ENCODE measurements at regions not wholly inside any gene's neighbourhood (a gene's known extent, or its start where the extent isn't known, plus 50 kb on each side); places are given as distances from the start of the nearest gene placed in this dataset.
"Not testable (repeated sequence)": the region's sequence is repeated elsewhere in the genome, so short reads cannot be mapped to it uniquely, and the experiment has no call there.

DNA sequence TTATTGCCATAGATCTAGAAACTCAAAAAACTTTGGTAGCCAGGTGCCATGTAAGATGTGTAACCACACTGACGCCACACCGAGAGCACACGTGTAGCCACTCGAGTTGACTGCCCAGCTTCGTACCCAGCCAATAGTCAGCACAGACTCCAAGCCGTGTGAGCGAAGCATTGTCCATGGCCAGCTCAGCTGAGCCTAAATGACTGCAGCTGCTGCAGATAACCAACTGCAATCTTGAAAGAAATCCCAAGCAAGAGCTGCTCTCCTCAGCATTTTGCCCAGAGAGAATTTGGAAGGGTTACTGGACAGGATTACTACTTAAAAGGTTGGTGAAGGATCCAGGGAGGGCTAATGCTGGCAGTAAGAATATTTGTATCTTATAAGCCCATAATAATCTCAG lies 193.0 kb upstream of the THRB start:
- no peak for DNase-seq (ENCODE audit: low read depth)

DNA sequence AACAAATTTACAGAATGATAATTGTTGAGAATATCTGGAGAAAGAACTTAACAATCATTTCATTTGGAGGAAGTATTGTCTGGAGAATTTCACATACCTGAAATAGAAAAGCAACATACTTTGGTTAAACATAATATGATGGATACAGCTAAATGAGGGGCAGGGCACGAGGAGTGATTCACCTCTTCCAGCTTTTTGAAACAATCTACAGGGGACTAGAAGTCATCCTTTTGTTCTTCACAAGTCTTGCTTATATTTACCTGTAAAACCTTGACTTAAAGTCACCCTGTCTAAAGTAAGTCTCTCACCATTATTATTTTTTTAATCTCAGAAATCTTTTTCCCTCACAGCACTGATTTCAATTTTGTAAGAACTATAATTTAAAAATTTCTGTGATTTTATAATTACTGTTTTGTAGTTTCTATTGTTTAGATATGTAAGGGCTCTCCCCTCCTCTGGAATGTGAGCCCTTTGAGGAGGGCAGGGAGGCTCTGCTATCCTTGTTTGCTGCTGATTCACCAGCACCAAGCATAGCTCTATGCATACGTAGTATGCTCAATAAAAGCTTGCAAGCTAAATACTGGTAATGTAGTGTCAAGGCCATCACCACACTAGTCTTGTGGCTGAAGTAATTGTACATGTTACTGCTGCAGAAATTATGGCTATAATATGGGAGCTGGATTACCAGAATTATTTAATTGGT lies 193.9 kb upstream of the THRB start:
- DNase-seq (ENCODE audit: low read depth) = no peak

DNA sequence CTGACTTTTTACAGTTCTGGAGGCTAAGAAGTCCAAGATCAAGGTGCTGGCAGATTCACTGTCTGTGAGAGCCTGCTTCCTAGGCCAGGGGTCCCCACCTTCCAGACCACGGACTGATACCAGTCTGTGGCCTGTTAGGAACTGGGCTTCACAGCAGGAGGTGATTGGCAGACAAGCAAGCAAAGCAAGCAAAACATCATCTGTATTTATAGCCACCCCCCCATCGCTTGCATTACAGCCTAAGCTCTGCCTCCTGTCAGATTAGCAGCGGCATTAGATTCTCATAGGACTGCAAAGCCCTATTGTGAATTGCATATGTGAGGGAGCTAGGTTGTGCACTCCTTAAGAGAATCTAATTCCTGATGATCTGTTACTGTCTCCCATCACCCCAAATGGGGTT lies 194.7 kb upstream of the THRB start:
- no peak for DNase-seq (ENCODE audit: low read depth)

DNA sequence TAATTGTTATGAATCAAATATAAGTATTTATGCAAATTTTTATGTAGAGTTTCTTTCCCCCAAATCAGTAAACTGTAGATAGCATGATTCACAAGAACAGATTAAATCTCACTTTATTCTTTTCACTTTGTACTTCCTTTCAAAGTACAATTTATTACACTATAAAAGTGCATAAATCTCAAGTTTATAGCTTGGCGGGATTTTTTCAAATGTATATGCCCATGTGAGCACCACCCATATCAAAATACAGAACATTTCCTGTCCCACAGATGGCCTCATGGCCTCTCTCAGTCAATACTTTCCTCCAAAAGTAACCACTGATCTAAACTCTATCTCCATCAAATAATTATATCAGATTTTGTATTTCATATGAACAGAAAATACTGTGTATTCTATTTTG lies 196.1 kb upstream of the THRB start:
- DNase-seq (ENCODE audit: low read depth) = no peak

DNA sequence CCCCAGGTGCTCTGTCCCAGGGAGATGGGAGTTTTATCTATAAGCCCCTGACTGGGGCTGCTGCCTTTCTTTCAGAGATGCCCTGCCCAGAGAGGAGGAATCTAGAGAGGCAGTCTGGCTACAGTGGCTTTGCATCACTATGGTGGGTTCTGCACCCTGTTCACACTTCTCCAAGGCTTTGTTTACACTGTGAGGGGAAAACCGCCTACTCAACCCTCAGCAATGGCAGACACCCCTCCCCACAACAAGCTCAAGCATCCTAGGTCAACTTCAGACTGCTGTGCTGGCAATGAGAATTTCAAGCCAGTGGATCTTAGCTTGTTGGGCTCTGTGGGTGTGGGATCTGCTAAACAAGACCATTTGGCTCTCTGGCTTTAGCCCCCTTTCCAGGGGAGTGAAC lies 204.4 kb upstream of the THRB start:
- DNase-seq (ENCODE audit: low read depth) = not testable (repeated sequence)

DNA sequence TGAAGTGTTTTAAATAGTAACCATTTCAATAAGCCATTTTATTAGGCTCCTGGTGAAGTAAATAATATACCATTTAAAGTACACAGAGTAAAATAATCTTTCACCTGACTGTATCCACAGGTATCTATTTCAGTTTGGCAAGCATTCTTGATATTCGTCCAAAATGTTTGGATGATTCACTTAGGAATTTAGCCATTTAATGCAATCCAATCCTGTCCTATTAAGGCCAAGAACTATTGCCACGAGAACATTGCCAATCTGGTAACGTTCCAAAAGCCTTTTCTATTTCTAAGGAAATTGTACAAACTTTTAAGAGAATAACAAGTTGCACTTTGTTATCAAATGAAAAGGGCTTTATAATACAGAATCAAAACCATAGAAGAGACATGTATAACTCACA lies 209.8 kb upstream of the THRB start:
- no peak for DNase-seq (ENCODE audit: low read depth)

DNA sequence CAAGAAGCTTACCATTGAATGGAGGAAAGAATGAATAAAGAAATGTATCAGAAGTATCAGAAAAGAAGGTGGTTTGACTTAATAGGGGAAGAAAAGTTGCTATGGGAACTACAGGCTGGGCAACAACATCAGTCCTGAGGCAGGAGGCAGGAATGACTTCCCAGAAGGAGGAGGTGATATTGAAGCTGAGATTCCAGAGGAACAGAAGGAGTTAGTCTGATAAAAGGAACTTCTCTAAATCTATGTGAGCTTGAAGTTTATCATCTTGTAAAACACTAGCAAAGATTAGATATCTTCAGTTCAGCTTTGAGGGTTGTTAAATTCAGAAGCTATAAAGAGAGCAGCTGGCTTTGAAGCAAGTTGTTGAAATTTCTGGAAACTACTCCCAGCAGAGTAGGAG lies 213.3 kb upstream of the THRB start:
- DNase-seq (ENCODE audit: low read depth) = no peak

DNA sequence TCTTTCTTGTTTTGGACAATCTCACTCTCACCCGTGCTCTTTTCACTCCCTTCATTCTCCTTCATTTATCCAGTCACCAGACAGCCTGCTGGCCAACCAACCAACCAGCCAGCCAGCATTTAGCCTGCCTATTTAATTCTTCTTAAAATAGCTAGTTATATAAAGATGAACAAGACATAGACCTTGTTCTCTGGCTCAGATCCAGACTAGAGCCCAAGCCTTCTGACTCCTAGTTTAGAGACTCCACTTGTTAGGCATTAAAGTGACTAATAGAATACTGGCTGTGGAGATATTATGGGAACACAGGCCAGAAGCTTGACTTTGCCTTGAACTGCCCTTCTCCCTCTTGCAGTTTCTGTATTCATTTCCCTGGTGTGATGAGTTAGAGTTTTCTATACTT lies 215.3 kb upstream of the THRB start:
- no peak for DNase-seq (ENCODE audit: low read depth)

DNA sequence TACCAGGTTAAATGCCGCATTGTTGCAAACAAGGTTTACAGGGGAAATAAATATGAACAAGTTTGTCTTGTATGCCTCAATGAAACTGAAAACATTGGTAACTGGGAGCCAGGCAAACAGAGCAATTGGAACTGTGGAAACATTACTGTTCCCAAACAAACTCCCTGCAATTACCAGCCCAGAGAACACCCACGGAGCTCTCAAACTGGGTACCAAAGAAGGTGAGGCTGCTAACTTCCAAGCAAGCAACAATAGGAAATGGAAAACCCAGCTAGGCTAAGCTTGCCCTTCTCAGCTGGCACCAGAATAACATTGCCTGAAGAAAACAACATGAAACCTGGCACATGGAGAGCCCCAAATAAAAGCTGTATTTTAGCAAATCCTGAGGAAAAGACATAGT lies 218.9 kb upstream of the THRB start:
- DNase-seq (ENCODE audit: low read depth) = no peak

DNA sequence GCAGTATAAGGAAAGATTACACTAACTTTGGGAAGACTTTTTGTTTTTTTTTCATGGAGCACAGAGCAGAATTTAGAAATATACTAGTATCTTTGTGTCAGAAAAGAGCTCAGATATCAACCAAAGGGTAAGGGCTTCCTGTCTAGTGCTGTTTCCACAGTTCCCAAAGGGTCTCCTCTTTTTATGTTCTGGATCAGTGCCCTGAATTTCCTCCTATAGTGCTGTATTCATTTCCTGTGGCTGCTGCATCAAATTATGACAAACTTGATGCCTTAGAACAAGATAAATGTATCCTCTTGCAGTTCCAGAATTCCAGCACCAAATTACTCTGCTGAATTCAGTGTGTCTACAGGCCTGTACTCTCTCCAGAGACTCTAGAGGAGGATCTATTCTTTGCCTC lies 219.8 kb upstream of the THRB start:
- DNase-seq (ENCODE audit: low read depth) = no peak

DNA sequence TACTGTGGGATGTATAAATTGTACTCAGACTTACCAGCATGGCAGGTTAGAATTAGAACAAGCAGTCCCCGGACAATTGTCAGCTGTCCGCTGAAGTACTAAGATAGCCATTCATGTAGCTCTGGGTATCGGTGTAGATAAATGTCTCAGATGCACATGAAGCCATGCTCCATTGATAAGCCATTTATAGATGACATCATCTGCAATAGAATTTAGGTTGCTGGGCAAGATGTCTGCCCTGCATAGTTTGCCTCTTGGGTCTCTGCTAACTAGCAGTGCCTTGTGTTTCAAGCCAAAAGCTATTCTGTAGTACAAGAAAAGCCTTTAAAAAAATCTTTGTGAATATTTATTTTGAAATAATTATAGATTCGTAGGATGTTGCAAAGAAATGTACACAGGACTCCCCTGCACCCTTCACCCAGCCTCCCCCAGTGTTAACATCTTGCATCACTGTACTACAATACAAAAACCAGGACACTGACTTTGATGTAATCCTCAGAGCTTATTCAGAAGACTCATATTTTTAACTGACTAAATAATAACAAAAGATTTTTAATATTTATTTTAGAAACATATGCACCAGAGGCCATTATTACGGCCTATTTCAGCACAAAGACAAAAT lies 220.6 kb upstream of the THRB start:
- no peak for DNase-seq (ENCODE audit: low read depth)

DNA sequence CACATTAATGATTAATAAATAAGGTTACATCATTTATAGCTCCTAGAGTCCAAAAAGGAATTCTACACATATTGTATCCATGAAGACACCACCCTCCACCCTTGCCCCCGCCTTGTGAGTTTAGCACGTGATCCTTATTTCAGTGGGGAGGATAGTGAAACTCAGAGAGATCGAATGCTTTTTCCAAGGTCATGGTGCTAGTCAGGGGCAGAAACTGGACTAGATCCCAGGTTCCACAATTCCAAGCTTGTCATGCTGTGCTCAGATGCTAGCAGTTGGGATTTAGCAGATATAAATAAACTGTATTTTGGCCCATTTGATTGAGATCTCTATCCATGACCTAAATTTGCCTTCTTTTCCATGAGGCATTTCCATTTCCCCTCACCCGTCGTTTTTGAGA lies 227.4 kb upstream of the THRB start:
- no peak for DNase-seq (ENCODE audit: low read depth)

DNA sequence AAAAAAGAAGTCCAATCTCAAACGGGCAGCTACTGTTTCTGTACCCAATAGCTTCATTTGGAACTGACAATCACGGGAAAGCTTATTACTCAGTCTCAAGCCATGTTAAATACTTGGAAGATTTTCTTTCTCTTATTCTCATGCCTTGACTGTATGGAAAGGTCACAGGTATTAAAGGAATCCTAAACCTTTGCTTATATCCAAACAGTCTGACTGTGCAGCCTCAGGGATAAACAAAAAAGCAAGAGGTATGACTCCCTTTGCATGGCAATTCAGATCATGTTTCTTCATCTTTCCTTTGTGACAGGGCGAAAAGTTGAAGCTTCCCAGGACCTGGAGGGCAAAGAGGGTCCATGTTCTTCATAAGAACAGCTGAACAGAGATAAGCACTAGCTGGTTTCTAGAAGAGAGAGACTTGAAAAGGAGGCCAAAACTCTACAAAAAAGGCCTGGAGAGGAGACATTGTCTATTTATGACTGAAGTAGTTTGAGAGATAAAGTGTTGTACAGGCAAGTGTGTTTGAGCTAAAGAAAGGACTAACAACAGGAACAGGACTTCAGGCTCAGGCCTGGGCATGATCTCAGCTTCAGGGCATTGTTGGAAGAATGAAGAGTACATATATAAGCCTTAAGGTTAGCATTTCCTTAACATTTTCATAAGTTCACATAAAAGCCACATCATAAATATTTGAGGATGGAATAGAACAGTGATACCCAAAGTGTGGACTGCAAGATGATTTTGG lies 231.0 kb upstream of the THRB start:
- no peak for DNase-seq (ENCODE audit: low read depth)

DNA sequence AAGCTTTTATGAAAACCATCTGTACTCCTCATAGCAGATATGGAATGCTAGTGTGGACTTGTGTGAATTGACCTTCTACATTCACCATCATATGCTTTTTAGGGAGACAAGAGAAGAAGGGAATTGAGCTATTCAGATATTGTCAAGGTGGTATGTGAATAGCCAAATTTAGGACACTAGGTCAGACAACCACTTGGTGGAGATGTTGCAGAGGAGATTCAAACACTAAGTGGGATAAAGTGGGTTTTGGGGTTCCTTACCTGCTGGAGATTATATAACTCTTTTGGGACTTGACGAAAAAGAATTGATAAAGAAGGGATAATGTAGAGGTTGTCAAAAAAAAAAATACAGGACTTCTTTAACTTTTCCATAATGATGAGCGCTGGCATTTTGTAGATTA lies 231.8 kb upstream of the THRB start:
- no peak for DNase-seq (ENCODE audit: low read depth)

DNA sequence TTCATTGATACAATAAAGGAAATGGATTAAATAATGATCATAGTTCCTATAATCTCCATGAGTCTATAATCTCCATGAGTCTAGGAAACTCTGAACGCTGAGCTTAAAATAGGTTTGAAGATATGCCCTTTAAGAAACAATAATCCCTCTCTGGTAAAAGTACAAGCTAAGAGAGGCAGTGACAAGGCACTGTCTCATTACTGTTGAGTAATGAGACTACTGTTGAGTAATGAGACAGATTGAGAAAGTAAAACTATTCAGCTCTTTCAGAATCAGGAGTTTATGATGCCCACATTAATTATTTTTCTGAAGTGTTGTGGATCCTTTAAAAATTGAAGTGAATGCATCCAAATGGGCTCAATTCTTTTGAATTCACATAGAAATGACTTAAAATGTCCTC lies 235.5 kb upstream of the THRB start:
- DNase-seq (ENCODE audit: low read depth) = no peak

DNA sequence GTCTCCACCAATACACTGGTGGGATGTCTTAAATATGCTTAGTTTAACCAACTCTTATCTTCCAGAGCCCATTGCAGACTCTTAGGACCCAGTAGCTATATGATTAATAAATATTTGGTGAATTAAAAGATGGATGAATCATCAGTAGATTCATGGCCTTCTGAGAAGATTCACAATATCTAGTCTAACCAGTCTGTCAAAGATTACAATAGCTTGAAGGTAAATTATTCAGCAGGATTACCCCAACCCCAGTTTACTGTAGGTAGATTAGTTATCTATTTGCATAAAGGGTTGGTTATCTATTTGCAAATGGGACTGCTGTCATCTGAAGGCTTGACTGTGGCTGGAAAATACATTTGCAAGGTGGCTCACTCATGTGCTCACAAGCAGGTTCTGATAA lies 239.4 kb upstream of the THRB start:
- no peak for DNase-seq (ENCODE audit: low read depth)

DNA sequence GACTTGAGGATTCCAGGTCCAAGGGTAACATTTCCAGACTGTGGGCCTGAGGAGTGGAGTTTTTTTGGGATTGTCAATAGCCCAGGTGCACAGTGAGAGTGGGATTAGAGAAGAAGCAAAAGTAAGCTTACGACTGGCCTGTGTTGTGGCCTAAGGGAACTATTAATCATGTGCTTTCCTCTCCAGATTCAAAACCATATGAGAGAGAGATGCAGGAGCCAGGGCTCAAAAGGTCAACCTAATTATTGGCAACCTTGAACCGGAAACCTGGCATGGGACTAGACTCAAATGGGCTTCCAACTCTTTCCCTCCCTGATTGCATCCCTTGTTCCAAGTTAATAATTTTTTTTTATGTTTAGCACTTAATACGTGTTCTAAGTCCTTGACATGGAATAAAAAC lies 242.1 kb upstream of the THRB start:
- DNase-seq (ENCODE audit: low read depth) = no peak

DNA sequence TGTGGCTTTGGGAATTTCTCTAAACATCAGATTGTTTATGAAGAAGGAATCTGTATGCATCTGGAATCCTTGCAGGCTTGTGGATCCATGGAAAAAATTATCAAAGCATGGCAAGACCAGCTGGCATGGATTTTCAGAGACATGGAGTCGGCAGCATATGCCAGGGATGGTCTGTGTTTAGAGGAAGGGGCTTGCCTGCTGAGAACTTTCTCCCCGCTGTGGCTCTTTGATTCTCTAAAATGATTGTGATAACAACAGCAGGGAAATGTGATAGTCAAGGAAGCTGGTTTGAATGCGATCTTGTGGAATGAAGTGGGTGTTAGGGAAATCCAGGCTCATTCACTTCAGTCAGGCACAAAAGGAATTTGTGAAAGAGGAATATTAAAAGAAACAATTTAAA lies 245.7 kb upstream of the THRB start:
- no peak for DNase-seq (ENCODE audit: low read depth)

DNA sequence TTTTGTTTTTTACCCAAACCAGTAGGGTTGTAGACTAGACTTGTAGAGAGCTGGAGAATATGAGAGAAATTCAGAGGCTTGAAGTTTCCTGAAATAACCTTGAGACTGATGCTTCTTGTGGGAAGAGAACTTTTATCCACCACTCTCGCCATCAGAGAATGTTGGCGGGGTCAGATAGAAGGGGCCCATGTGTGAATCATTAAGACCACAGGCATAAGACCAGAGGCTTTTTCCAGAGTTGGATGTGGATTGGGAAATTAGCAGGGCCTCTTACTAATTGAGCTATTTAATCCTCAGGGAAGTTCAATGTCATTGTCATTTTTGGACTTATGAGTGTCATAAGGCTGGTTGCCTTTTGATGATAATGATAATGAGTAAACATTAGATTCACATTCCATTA lies 246.9 kb upstream of the THRB start:
- no peak for DNase-seq (ENCODE audit: low read depth)

DNA sequence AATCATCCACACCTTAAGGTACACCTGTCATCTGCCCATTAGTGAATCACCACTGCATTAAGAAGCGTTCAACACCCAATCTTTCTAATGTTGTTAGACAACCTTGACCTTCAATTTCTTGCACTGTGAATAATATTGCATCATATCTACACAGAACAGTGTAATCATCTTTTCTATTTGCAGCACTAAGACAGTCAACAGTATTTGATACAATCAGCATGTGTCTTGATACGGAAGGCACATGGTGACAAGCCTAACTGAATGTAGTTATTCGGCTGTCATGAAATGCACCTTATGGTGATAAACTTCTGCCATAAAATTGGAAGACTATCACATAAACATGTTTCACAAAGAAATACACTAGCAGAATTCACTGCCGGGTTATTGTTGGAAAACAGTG lies 253.9 kb upstream of the THRB start:
- DNase-seq (ENCODE audit: low read depth) = no peak

DNA sequence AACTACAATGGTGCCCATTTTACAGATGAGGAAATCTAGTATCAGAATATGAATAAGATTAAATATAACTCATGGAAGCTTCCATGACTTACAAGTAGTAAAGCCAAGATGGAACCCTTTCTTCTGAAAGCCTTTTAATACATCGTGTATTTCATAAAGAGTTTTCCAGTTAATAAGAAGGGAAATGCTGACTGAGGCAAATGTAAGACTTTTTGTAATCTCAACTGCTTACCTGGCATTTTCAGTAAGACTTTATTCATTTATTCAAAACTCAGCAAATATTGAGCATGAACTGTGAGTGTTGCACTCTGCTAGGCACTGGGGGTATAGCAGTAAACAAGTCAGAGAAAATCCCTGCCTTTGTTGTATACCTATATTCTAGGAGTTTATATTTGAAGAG lies 256.4 kb upstream of the THRB start:
- no peak for DNase-seq (ENCODE audit: low read depth)

DNA sequence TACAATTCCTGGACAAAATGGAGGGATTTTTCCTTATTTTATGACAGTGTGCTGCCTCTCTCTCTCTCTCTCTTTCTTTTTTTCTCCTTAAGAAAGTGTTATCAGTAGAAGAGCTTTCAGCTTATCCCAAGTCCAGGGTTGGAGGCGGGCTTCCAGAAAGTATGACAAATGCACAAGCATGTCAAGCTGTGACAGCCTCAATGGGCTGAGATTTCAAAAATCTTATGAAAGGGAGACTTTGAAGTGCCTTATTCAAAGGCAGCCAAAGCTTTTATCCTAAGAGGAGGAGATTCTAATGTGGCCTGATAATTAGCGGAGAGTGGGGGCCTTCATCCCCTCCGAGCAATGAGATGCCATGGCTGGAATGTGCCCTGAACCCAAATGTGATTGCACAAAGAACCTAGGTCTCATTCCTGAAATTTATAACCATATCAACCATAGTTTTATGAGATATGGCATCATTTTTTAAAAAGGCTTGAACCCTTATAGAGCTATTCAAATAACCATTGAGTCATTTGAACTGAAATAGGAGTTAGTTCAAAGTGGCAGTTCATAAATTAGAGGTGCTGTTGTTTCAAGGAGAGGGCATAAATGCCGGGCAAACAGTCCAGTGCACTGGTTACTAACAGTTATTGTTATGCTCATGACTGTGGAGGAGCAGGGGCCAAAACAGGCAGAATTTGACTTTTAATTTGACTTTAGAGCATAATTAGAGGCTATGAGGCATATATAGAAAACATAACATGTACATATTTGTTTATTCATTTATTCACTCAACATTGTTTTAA lies 261.6 kb upstream of the THRB start:
- no peak for DNase-seq (ENCODE audit: low read depth)

DNA sequence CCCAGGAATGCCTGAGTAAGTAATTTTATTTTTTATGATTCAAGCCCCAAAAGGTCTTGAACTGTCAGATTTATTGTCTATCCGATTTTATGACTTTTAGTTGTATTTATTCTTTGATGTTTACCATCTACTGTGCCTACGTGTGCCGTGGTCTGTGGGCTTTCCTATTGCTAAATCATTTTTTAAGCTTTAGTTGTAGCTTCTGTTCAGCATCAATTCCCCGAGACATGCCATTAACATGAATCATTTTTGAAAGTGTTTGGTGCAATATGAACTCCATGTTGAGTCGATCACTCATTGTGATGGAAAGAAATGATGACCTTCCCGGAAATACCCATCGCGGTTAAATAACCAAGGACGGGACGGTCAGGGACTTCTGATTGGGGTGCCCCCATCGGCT lies 268.7 kb upstream of the THRB start:
- no peak for DNase-seq (ENCODE audit: low read depth)
